Iris pigment epithelial cell (primary cell): ENCODE measurements at regions not wholly inside any gene's neighbourhood (a gene's known extent, or its start where the extent isn't known, plus 50 kb on each side); places are given as distances from the start of the nearest gene placed in this dataset.

Experiments used
- DNase-seq: peaks from one replicate; pipeline ENCODE4 v3.0.0-alpha.2; 2011; ENCODE audit warnings: low read depth

GRCh38 chr6:117077300-117077699 lies 188.1 kb upstream of the VGLL2 start:
- DNase-seq, result no peak

GRCh38 chr6:117078624-117079023 lies 186.7 kb upstream of the VGLL2 start:
- DNase-seq, result no peak

- DNase-seq, result no peak
These were observed 185.4 kb upstream of the VGLL2 start for GRCh38 chr6:117079951-117080350.

- no peak for DNase-seq
These were observed 175.8 kb upstream of the VGLL2 start for GRCh38 chr6:117089604-117090003.

GRCh38 chr6:117110146-117110545 lies 155.2 kb upstream of the VGLL2 start:
- DNase-seq, result no peak

GRCh38 chr6:117110737-117111136 lies 154.6 kb upstream of the VGLL2 start:
- no peak for DNase-seq

GRCh38 chr6:117117652-117118051 lies 147.7 kb upstream of the VGLL2 start:
- DNase-seq, result no peak

GRCh38 chr6:117118490-117118889 lies 146.9 kb upstream of the VGLL2 start:
- no peak for DNase-seq

GRCh38 chr6:117126213-117126612 lies 139.1 kb upstream of the VGLL2 start:
- no peak for DNase-seq

GRCh38 chr6:117128052-117128451 lies 137.3 kb upstream of the VGLL2 start:
- no peak for DNase-seq

- DNase-seq, result no peak
These were observed 135.2 kb upstream of the VGLL2 start for GRCh38 chr6:117130125-117130524.

GRCh38 chr6:117136702-117137101 lies 128.7 kb upstream of the VGLL2 start:
- DNase-seq, result no peak

- no peak for DNase-seq
These were observed 127.6 kb upstream of the VGLL2 start for GRCh38 chr6:117137711-117138110.

GRCh38 chr6:117138425-117138824 lies 126.9 kb upstream of the VGLL2 start:
- no peak for DNase-seq

- DNase-seq, result no peak
These were observed 126.4 kb upstream of the VGLL2 start for GRCh38 chr6:117138920-117139319.

GRCh38 chr6:117142142-117142541 lies 123.2 kb upstream of the VGLL2 start:
- DNase-seq, result no peak

- no peak for DNase-seq
These were observed 122.4 kb upstream of the VGLL2 start for GRCh38 chr6:117142995-117143394.

GRCh38 chr6:117143647-117144046 lies 121.7 kb upstream of the VGLL2 start:
- no peak for DNase-seq

GRCh38 chr6:117145940-117146339 lies 119.4 kb upstream of the VGLL2 start:
- DNase-seq, result no peak

- no peak for DNase-seq
These were observed 116.0 kb upstream of the VGLL2 start for GRCh38 chr6:117149324-117149723.

- no peak for DNase-seq
These were observed 108.6 kb upstream of the VGLL2 start for GRCh38 chr6:117156741-117157140.

GRCh38 chr6:117157448-117157847 lies 107.9 kb upstream of the VGLL2 start:
- DNase-seq, result no peak

- no peak for DNase-seq
These were observed 99.4 kb upstream of the VGLL2 start for GRCh38 chr6:117165911-117166499.

- peak; percentile 63 for DNase-seq
These were observed 97.7 kb upstream of the VGLL2 start for GRCh38 chr6:117167520-117168271.
